Tibial artery (tissue), 4 donors: ENCODE measurements at regions not wholly inside any gene's neighbourhood (a gene's known extent, or its start where the extent isn't known, plus 50 kb on each side); places are given as distances from the start of the nearest gene placed in this dataset.
"Not testable (repeated sequence)": the region's sequence is repeated elsewhere in the genome, so short reads cannot be mapped to it uniquely, and the experiment has no call there.

Experiments
- DNase-seq, 2 donors: peaks; one replicate each; pipeline ENCODE4 v3.0.0-alpha.2; 2019
- H3K27ac ChIP-seq, 2 donors: fragments of 200-600 bp; sonication (generic) in 1 of 2; 1 replicate in 1 of 2; 2 replicates in 1 of 2; pipeline ENCODE4 v1.5.1; 2018 to 2019; ENCODE audit warnings: mild to moderate bottlenecking in 1 of 2
- H3K27me3 ChIP-seq, 2 donors: fragments of 200-600 bp; sonication (generic) in 1 of 2; one replicate each; pipeline versions ENCODE4 v1.5.1 to v1.6.0; 2016 to 2019
- H3K36me3 ChIP-seq, 3 donors: fragments of 200-600 bp; sonication (generic) in 2 of 3; one replicate each; pipeline ENCODE4 v1.5.1; 2016 to 2019; ENCODE audit warnings: mild to moderate bottlenecking in 2 of 3
- H3K4me1 ChIP-seq, 4 donors: fragments of 200-600 bp; sonication (generic) in 2 of 4; 1 replicate in 3 of 4; 2 replicates in 1 of 4; pipeline ENCODE4 v1.5.1; 2016 to 2019
- H3K4me3 ChIP-seq, 2 donors: fragments of 200-600 bp; sonication (generic) in 1 of 2; 1 replicate in 1 of 2; 2 replicates in 1 of 2; pipeline ENCODE4 v1.5.1; 2018 to 2019; ENCODE audit warnings: mild to moderate bottlenecking in 2 of 2
- H3K9me3 ChIP-seq, 3 donors: fragments of 200-600 bp; sonication (generic) in 1 of 3; one replicate each; pipeline ENCODE4 v1.5.1; 2016 to 2019
- intact Hi-C: fragments of 100-400 bp; cut with DNase I; formaldehyde crosslinking; loops from one replicate; pipeline ENCODE4 v1.15.0; 2023; ENCODE audit warnings: low total_unique reads
- TF ChIP-seq, protein P1 (sequence below), 2 experiments: fragments of 200-600 bp in 1 of 2; fragments of 450-650 bp in 1 of 2; IDR thresholded peaks; one replicate each; pipeline ENCODE4 v1.5.1; 2017 to 2019; ENCODE audit warnings: antibody characterized with exemption in 2 of 2, mild to moderate bottlenecking in 1 of 2, moderate library complexity in 1 of 2

DNA sequence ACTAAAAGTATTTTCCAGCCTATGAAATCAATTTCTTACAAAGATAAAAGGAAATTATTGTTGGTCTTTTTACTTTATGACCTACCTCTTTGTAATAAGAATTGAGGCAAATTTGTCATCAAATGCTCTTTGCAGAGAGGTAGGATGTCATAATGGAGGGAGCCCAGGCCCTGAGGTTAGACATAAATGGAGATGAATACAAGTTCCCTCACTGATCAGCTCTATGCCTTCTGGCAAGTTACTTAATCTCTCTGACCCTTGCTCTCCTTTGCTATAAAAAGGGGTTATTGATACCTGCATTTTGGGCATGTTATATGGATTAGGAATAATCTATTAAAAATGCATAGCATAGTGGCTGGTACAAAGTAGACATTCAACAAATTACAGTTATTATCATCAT lies 146.9 kb upstream of the KRR1 start:
- Histone ChIP-seq H3K27ac (no peak overlapping the region), H3K9me3 (no peaks in the 10 kb centered on the region), H3K27me3 (no peaks in the 10 kb centered on the region), H3K4me1 (peaks cover 0 to 13% (median 2%) of the 10 kb centered on the region in 4 donors), H3K4me3 (no peak overlapping the region), H3K36me3 (no peaks in the 10 kb centered on the region)
- DNase-seq = no peak
- intact Hi-C loops = no loop called here
- TF ChIP-seq, protein P1, sequence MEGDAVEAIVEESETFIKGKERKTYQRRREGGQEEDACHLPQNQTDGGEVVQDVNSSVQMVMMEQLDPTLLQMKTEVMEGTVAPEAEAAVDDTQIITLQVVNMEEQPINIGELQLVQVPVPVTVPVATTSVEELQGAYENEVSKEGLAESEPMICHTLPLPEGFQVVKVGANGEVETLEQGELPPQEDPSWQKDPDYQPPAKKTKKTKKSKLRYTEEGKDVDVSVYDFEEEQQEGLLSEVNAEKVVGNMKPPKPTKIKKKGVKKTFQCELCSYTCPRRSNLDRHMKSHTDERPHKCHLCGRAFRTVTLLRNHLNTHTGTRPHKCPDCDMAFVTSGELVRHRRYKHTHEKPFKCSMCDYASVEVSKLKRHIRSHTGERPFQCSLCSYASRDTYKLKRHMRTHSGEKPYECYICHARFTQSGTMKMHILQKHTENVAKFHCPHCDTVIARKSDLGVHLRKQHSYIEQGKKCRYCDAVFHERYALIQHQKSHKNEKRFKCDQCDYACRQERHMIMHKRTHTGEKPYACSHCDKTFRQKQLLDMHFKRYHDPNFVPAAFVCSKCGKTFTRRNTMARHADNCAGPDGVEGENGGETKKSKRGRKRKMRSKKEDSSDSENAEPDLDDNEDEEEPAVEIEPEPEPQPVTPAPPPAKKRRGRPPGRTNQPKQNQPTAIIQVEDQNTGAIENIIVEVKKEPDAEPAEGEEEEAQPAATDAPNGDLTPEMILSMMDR (IDR thresholded peaks at IDR 0.05) = no peak

- no peak for DNase-seq
- Histone ChIP-seq H3K4me3 (no peak overlapping the region), H3K9me3 (no peaks in the 10 kb centered on the region), H3K27ac (no peak overlapping the region), H3K4me1 (peaks cover 0 to 13% (median 2%) of the 10 kb centered on the region in 4 donors), H3K27me3 (no peaks in the 10 kb centered on the region), H3K36me3 (no peaks in the 10 kb centered on the region)
- intact Hi-C loops = no loop called here
- TF ChIP-seq, protein P1 (IDR thresholded peaks at IDR 0.05) = no peak
Measured at GRCh38 chr12:75657831-75658230, 146.4 kb upstream of the KRR1 start.

DNA sequence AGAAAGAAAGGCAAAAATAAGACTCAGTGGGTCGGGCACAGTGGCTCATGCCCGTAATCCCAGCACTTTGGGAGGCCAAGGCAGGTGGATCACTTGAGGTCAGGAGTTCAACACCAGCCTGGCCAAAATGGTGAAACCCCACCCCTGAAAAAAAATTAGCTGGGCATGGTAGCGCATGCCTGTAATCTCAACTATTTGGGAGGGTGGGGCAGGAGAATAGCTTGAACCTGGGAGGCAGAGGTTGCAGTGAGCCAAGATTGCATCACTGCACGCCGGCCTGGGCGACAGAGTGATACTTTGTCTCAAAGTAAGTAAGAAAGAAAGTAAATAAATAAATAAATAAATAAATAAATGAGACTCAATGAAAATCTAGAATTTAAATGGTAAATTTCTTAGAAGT lies 145.9 kb upstream of the KRR1 start:
- H3K4me3 ChIP-seq, H3K27me3 ChIP-seq, H3K9me3 ChIP-seq, H3K27ac ChIP-seq, intact Hi-C loops, DNase-seq, H3K36me3 ChIP-seq: not testable (repeated sequence)
- peaks cover 0 to 12% (median 1%) of the 10 kb centered on the region in 4 donors for H3K4me1 ChIP-seq

DNA sequence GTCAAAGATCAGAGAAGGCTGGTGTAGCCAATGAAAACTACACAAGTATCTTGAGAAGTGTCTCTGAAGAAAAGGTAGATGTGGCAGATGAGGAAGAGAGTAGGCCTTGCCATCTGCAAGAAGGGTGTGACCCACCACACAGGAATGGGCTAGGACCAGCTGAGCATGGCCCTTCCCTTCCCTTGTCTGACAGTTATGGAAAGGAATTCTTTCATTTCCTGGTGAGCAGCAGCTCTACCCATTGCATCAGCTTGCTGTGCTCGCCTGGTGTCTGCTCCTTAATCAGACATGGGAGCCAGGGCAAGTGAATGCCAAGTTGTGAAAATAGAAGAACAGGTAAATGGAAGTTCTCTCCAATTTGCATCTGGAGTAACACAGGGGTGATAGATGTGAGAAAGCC lies 145.2 kb upstream of the KRR1 start:
- intact Hi-C loops = no loop called here
- DNase-seq = no peak

GRCh38 chr12:75656210-75656609 lies 144.8 kb upstream of the KRR1 start:
- TF ChIP-seq, protein P1 (IDR thresholded peaks at IDR 0.05) = no peak
- intact Hi-C loops = no loop called here
- DNase-seq = no peak
- no peak overlapping the region for H3K27ac ChIP-seq
- H3K4me3 ChIP-seq = no peak overlapping the region
- no peaks in the 10 kb centered on the region for H3K36me3 ChIP-seq
- no peaks in the 10 kb centered on the region for H3K27me3 ChIP-seq
- H3K4me1 ChIP-seq = peaks cover 0 to 12% (median 0%) of the 10 kb centered on the region in 4 donors
- no peaks in the 10 kb centered on the region for H3K9me3 ChIP-seq

More for the DNA sequence above, 145.2 kb upstream of the KRR1 start:
- no peaks in the 10 kb centered on the region for H3K27me3 ChIP-seq
- H3K9me3 ChIP-seq = no peaks in the 10 kb centered on the region
- H3K36me3 ChIP-seq = no peaks in the 10 kb centered on the region
- H3K4me1 ChIP-seq = peaks cover 0 to 12% (median 0%) of the 10 kb centered on the region in 4 donors
- H3K27ac ChIP-seq = no peak overlapping the region
- TF ChIP-seq, protein P1 (IDR thresholded peaks at IDR 0.05) = no peak
- H3K4me3 ChIP-seq = no peak overlapping the region

GRCh38 chr12:75655315-75655806 lies 144.0 kb upstream of the KRR1 start:
- Histone ChIP-seq H3K9me3 (no peaks in the 10 kb centered on the region), H3K36me3 (no peaks in the 10 kb centered on the region)

More at GRCh38 chr12:75655315-75655806, 144.0 kb upstream of the KRR1 start:
- H3K27me3 ChIP-seq = no peaks in the 10 kb centered on the region
- H3K4me3 ChIP-seq = no peak overlapping the region
- no peak overlapping the region for H3K27ac ChIP-seq
- intact Hi-C loops = loop anchor here (2.0 kb wide), 1 partner anchor 37 kb away; no protein-coding TSS in a partner anchor
- peaks cover 0 to 12% (median 0%) of the 10 kb centered on the region in 4 donors for H3K4me1 ChIP-seq
- TF ChIP-seq, protein P1 (IDR thresholded peaks at IDR 0.05) = no peak
- no peak for DNase-seq
